ENCODE measurements at regions not wholly inside any gene's neighbourhood (a gene's known extent, or its start where the extent isn't known, plus 50 kb on each side); places are given as distances from the start of the nearest gene placed in this dataset.

GRCh38 chr21:14869984-14870852 is 194.6 kb downstream of the NRIP1 start:
- no peak for DNase-seq

GRCh38 chr21:14866859-14867765 is 197.7 kb downstream of the NRIP1 start:
- DNase-seq, result no peak

GRCh38 chr21:14864211-14865021 is 200.4 kb downstream of the NRIP1 start:
- DNase-seq, result peak; percentile 26

DNA sequence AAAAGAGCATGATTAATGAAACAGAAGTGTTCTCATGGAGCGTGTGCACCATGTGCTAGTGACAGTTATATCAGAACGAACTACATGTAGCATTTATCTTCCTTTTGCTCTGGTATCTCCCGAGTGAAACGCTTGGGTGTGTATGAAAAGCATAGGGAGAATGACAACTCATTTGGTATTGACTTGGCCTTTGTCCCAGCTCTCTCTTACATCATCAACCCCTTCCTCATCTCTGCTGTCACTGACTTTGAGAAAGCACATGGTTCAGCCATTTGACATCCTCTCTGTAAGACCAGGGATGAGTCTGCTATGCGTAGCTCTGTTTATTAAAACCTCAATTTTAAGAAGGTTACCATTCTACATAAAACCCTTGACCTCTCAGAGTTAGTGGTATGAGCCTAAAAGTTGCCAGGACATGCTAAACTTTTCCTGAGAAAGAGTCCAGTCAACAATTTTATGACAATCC is 201.0 kb downstream of the NRIP1 start:
- DNase-seq, result no peak

DNA sequence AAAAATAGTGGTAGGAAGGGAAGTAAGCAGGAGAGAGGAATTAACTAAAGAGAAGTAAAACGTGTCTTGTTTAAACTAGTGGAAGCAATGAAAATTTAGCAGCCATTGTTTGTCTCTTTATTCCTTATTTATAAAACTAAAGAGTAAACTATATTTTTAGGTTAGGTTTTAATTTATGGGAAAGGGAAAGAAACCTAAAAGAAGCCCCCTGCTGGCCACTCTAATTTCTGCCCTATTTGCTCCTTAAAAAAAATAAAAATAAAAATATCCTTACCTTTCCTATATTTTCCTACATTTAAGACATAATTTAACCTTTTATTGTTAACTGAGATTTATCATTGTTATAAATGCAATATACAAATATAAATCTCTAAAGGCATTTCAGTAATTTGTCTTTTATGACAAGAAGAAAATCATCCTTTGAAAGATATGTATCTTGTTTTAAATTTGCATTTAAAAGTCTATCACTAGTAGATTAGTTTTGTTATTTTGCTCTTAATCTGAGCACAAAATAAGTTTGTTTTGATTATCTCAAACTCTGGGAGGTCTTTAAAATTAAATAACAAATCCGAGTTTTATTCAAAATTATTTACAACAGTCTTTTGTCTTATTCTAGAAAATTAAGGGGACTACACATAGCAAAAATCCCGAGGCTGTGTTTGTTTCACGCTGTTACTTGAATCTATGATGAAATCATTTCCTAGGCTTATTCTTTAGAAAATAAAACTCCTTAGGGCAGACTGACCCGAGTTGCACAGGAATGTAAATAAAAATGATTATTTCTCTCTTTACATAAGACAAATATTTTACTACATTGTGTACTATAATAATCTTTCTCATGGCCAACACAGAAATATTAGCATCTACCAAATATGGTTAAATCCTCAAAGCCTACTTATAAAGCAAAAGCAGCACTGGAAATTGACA is 201.7 kb downstream of the NRIP1 start:
- DNase-seq, result no peak

DNA sequence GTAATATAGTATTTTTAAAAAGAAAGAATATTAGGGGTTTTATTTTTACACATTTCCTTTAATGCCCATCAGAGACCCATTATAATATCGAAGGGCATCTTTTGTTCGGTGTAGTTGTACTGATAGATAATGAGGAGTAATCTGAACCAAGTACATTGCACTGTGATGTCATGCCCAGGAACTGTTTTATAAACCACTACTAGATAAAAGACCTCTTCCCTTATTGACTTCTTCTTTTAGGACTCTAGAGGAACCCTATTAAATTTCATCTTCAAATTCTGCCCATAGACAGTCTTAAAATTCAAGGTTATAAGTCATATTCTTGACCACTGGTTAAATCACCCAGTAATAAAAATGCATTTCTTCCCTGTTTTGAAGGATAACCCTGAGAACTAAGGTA is 206.5 kb downstream of the NRIP1 start:
- no peak for DNase-seq

DNA sequence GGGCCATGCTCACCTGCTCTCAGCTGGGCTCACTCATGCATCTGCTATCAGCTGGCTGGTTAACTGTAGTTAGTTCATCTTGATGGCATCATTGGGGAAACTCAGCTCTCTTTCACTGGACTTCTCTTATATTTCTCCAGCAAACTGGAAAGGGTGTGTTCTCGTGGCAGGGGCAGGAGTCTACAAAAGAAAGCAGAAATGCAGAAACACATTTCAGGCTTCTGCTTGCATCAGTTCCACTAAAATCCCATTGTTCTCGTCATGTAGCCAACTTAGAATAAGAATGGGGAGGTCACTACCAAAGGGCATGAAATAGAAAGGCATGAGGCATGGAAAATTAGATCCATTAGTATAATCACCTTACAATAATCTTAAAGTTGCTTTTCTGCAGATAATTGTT is 207.3 kb downstream of the NRIP1 start:
- no peak for DNase-seq

DNA sequence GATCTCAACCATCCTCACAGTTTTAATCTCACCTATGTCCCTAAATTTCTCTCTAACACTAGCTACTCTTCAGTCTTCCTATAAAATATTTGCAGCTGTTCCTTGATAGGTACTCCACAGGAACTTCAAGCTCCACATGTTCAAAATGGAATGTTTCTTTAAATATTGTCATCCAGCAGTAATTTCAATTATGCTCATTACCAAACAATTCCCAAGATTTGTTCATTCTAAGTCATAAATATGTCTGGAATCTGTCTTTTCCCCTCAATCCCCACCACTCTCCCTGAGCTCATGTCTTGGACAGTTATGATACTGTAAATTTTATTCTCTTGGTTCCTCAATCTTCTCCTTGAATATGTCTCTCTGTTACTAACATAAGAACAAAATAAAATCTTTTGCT is 214.4 kb downstream of the NRIP1 start:
- no peak for DNase-seq

DNA sequence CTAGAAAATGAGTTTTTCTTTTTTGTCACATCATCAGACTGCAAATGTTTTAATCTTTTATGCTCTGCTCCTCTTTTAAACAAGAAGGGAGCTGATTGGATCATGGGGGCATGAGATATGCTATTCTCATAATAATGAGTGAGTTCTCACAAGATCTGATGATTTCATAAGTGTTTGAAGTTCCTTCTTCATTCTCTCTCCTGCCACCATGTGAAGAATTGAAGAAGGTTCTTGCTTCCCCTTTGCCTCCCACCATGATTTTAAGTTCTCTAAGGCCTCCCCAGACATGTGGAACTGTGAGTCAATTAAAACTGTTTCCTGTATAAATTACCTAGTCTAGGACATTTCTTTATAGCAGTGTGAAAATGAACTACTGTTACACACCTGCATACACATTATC is 218.2 kb downstream of the NRIP1 start:
- DNase-seq, result no peak

- DNase-seq, result no peak
These were observed 220.8 kb downstream of the NRIP1 start for GRCh38 chr21:14844001-14844400.

- no peak for DNase-seq
These were observed 222.2 kb downstream of the NRIP1 start for GRCh38 chr21:14842601-14843000.

DNA sequence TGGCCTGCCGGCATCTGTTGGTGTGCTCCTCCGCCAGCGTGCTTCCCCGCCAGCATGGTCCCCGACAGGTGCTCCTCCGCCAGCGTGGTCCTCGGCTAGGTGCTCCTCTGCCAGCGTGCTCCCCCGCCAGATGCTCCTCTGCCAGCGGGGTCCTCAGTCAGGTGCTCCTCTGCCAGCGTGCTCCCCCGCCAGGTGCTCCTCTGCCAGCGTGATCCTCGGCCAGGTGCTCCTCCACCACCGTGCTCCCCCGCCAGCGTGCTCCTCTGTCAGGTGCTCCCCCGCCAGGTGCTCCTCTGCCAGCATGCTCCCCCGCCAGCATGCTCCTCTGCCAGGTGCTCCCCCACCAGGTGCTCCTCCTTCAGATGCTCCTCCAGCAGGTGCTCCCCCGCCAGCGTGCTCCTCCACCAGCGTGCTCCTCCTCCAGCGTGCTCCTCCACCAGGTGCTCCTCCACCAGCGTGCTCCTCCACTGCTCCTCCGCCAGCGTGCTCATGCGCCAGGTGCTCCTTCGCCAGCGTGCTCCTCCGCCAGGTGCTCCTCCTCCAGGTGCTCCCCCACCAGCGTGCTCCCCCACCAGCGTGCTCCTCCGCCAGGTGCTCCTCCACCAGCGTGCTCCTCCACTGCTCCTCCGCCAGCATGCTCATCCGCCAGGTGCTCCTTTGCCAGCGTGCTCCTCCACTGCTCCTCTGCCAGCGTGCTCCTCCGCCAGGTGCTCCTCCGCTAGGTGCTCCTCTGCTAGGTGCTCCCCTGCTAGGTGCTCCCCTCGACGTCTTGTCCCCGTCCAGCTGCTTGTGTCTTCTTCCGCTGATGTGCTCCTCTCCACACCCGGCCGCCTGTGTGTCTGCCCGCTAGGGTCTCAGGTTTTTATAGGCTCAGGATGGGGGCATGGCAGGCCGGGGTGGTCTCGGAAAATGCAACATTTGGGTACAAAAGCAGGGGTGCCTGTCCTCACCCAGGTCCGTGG is 223.0 kb downstream of the NRIP1 start:
- DNase-seq, result no peak

- no peak for DNase-seq
These were observed 226.4 kb downstream of the NRIP1 start for GRCh38 chr21:14838400-14838799.

GRCh38 chr21:14836950-14837349 is 227.8 kb downstream of the NRIP1 start:
- no peak for DNase-seq

DNA sequence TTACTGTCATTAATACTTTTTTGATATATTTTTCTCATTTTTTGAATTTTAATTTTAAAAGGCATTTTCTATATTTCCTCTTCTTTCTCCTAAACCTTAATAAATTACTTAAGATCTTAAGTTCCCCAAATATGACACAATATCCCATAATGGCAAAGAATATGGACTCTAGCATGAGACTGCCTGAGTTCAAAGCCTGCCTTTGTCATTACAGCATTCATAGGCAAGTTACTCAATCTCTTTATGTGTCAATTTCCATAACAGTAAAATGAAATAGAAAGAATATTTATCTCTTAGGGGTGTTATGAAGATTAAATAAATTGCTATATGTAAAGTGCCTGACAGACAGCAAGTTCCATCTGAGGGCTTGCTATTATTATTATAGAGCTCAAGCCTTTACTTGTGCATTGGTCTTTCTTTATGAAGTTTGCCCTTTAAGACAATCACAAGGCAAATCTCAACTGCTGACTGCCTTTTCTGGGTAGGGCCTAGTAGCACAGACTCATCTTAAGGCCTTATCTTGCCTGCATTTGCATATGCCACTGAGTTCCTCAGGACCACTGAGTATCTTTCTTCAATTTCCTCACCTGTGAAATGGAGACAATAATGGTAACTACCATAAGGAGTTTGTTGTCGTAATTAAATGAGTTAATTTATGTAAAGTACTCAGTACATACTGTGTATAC is 231.0 kb downstream of the NRIP1 start:
- no peak for DNase-seq

GRCh38 chr21:14833241-14833640 is 231.6 kb downstream of the NRIP1 start:
- no peak for DNase-seq

DNA sequence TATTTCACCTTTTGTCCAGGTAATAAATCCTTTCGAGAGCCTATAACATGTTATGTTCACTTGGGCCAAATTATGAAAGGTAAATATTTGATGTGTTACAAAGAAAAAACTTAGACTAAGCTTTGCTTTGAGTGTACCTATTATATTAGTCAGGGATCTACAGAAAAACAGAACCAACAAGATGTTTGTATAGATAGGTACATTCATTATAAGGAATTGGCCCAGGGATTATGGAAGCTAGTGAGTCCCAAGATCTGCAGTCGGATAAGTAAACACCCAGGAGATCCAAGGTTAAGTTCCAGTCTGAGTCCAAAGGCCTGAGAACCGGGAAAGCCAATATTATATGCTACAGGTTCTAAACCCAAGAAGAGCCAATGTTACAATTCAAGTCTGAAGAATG is 234.5 kb downstream of the NRIP1 start:
- no peak for DNase-seq

DNA sequence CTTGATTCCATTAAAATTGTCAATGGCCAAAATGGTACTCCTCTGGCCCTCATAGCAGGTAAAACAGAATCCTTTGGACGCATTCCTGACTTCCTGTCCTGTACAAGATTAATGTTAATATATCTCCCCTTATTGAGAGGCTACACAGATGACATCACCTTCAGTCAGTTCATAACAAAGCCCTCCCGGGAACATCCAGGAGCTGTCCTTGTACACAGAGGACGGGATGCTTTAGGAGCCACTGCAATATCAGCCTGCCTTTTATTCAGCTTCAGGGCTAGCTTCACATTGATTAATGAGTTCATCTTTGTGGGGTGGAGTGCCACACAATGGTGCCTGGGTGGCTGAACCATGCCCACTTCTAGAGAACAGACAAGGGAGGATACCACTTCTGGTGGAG is 235.1 kb downstream of the NRIP1 start:
- no peak for DNase-seq

- DNase-seq, result no peak
These were observed 237.3 kb downstream of the NRIP1 start for GRCh38 chr21:14827468-14827867.

- DNase-seq, result no peak
These were observed 238.2 kb downstream of the NRIP1 start for GRCh38 chr21:14826630-14827029.

All from activated T-cell treated with anti-CD3 and anti-CD28 coated beads, Interleukin-2, amount 50 U/mL, for 1 hour (primary cell).